Lung (tissue), 11 donors: ENCODE measurements at regions not wholly inside any gene's neighbourhood (a gene's known extent, or its start where the extent isn't known, plus 50 kb on each side); places are given as distances from the start of the nearest gene placed in this dataset.

ENCODE experiments used
- ATAC-seq: fragments of 200-7000 bp; cut with Tn5 transposase; one replicate; pipeline ENCODE4 v1.9.1; 2020; ENCODE audit warnings: moderate number of reproducible peaks; ENCODE audit not compliant: insufficient read depth, low FRiP score
- DNase-seq, 3 donors: peaks; one replicate each; pipeline ENCODE4 v3.0.0-alpha.2; 2013 to 2017
- H3K27ac ChIP-seq, 2 donors: one replicate each; pipeline ENCODE4 v1.5.1; 2013; ENCODE audit warnings: mild to moderate bottlenecking in 2 of 2, moderate library complexity in 2 of 2, control low read depth in 1 of 2, inconsistent platforms in 1 of 2, low read depth in 1 of 2, low read length in 1 of 2
- H3K27me3 ChIP-seq, 3 donors: one replicate each; pipeline ENCODE4 v1.5.1; 2013; ENCODE audit warnings: low read length in 2 of 3; ENCODE audit not compliant: control insufficient read depth in 3 of 3, insufficient read depth in 3 of 3
- H3K36me3 ChIP-seq, 4 donors: one replicate each; pipeline ENCODE4 v1.5.1; 2013; ENCODE audit warnings: low read length in 4 of 4, mild to moderate bottlenecking in 1 of 4, moderate library complexity in 1 of 4; ENCODE audit not compliant: control insufficient read depth in 4 of 4, insufficient read depth in 4 of 4
- H3K4me1 ChIP-seq, 5 donors: one replicate each; pipeline ENCODE4 v1.5.1; 2013; ENCODE audit warnings: low read length in 5 of 5, mild to moderate bottlenecking in 2 of 5, moderate library complexity in 1 of 5; ENCODE audit not compliant: control insufficient read depth in 5 of 5, insufficient read depth in 5 of 5
- H3K4me3 ChIP-seq: one replicate; pipeline ENCODE4 v1.5.1; 2013; ENCODE audit warnings: mild to moderate bottlenecking, control low read depth, moderate library complexity
- H3K9ac ChIP-seq, 2 donors: one replicate each; pipeline ENCODE4 v1.5.1; 2013; ENCODE audit warnings: low read length in 2 of 2, control low read depth in 1 of 2; ENCODE audit not compliant: insufficient read depth in 1 of 2
- H3K9me3 ChIP-seq, 4 donors: one replicate each; pipeline ENCODE4 v1.5.1; 2013; ENCODE audit warnings: low read length in 3 of 4, mild to moderate bottlenecking in 1 of 4, moderate library complexity in 1 of 4; ENCODE audit not compliant: control insufficient read depth in 4 of 4, insufficient read depth in 3 of 4
- WGBS, 2 donors: extraction: QIAGEN DNeasy Blood & Tissue Kit; methylation state at CpG; one replicate each; pipeline ENCODE4 v1.1.7; 2013; 5-methylcytosine and 5-hydroxymethylcytosine counted together
- TF ChIP-seq, protein P1 (sequence below): IDR thresholded peaks from 2 replicates; pipeline ENCODE4 v1.5.1; 2012; ENCODE audit warnings: mild to moderate bottlenecking; ENCODE audit errors: control extremely low read depth, extremely low read depth
- donor health status: control.
- donor health status: control.
- donor health status: Bipolar disorder and iron deficiency.
- donor health status: healthy.
- donor health status: DM: yes; HTN: yes; CAD: no.

DNA sequence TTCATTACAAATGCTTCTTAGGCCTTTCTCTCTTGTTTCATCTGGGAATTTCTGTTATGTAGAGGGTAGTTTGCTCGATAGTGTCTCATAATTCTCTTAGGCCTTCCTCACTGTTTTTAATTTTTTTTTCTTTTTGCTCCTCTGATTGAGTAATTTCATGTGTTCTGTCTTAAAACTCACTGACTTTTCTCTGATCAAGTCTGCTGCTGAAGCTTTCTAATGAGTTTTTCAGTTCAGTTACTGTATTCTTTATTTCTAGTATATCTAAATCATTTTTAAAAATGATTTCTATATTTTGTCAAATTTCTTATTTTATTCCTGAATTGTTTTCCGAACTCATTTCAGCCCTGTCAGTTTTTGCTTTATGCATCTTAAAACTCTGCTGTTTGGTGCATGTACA is 228.0 kb downstream of the MID1IP1 start:
- 76 to 96% methylated on average over 2 of the region's 2 CpGs for WGBS, 2 donors

DNA sequence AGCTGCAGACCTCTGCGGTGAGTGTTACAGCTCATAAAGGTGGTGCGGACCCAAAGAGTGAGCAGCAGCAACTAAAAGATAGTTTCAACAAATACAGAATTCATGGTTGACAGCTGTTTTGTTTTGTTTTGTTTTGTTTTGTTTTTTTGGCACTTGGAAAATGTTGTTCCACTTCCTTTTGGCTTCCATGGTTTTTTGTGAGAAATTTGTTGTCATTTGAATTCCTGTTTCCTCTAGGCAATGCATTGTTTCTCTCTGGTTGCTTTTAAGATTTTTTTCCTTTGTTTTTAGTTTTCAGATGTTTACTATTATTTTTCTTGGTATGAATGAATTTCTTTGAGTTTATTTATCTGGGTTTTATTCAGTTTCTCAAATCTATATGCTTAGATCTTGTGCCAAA is 229.4 kb downstream of the MID1IP1 start:
- 98 to 100% methylated on average over 2 of the region's 2 CpGs for WGBS, 2 donors

More for the DNA sequence above, 228.0 kb downstream of the MID1IP1 start:
- H3K4me1 ChIP-seq = no peaks in the 10 kb centered on the region
- H3K27me3 ChIP-seq = peaks cover 0 to 6% (median 4%) of the 10 kb centered on the region in 3 donors
- no peak for DNase-seq
- TF ChIP-seq, protein P1, sequence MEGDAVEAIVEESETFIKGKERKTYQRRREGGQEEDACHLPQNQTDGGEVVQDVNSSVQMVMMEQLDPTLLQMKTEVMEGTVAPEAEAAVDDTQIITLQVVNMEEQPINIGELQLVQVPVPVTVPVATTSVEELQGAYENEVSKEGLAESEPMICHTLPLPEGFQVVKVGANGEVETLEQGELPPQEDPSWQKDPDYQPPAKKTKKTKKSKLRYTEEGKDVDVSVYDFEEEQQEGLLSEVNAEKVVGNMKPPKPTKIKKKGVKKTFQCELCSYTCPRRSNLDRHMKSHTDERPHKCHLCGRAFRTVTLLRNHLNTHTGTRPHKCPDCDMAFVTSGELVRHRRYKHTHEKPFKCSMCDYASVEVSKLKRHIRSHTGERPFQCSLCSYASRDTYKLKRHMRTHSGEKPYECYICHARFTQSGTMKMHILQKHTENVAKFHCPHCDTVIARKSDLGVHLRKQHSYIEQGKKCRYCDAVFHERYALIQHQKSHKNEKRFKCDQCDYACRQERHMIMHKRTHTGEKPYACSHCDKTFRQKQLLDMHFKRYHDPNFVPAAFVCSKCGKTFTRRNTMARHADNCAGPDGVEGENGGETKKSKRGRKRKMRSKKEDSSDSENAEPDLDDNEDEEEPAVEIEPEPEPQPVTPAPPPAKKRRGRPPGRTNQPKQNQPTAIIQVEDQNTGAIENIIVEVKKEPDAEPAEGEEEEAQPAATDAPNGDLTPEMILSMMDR = no peak
- H3K9ac ChIP-seq = no peak overlapping the region
- no peak for ATAC-seq
- no peak overlapping the region for H3K27ac ChIP-seq
- peaks cover 0 to 12% (median 3%) of the 10 kb centered on the region in 4 donors for H3K9me3 ChIP-seq
- no peak overlapping the region for H3K4me3 ChIP-seq
- no peaks in the 10 kb centered on the region for H3K36me3 ChIP-seq

GRCh38 chrX:39039890-39040289 is 238.6 kb downstream of the MID1IP1 start:
- 82 to 86% methylated on average over 1 of the region's 1 CpG for WGBS, 2 donors
- peaks cover 0 to 2% (median 0%) of the 10 kb centered on the region in 4 donors for H3K9me3 ChIP-seq
- TF ChIP-seq, protein P1 = no peak
- no peak overlapping the region for H3K4me3 ChIP-seq
- H3K36me3 ChIP-seq = no peaks in the 10 kb centered on the region
- H3K27me3 ChIP-seq = peaks cover 0 to 20% (median 12%) of the 10 kb centered on the region in 3 donors
- H3K4me1 ChIP-seq = no peaks in the 10 kb centered on the region
- DNase-seq = no peak
- ATAC-seq = no peak
- no peak overlapping the region for H3K9ac ChIP-seq
- H3K27ac ChIP-seq = no peak overlapping the region

More for the DNA sequence above, 229.4 kb downstream of the MID1IP1 start:
- DNase-seq (no peak), ATAC-seq (no peak)
- no peak overlapping the region for H3K27ac ChIP-seq
- H3K9me3 ChIP-seq = peaks cover 0 to 16% (median 3%) of the 10 kb centered on the region in 4 donors
- H3K27me3 ChIP-seq = peaks cover 0 to 4% (median 2%) of the 10 kb centered on the region in 3 donors
- no peak overlapping the region for H3K4me3 ChIP-seq
- H3K9ac ChIP-seq = no peak overlapping the region
- H3K4me1 ChIP-seq = no peaks in the 10 kb centered on the region
- TF ChIP-seq, protein P1 = no peak
- no peaks in the 10 kb centered on the region for H3K36me3 ChIP-seq
